ENCODE measurements at regions not wholly inside any gene's neighbourhood (a gene's known extent, or its start where the extent isn't known, plus 50 kb on each side); places are given as distances from the start of the nearest gene placed in this dataset.

DNA sequence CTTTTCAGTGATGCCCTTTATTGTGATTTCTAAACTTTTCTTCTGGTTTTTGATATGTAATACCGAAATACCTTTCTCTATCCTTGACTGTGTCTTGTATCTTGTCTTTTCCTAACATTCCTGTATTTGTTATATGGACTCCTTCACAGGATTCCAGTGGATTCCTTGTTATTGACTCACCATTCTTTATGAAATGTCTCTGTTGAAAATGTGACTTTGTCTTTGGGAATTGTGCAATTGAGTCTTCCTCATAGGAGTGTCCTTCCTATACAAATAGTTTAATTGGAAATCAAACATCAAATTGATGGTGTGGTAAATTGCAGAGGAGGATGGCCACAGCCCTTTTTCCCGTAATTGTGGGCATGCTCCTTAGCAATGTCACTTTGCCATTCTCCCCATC is 296.6 kb upstream of the KITLG start:
- no peak for TF ChIP-seq POLR2A (IDR thresholded peaks at IDR 0.05)
- TF ChIP-seq CTCF (IDR thresholded peaks at IDR 0.05) = no peak
- TF ChIP-seq EP300 (IDR thresholded peaks at IDR 0.05) = no peak
- no peak for TF ChIP-seq POLR2AphosphoS5 (IDR thresholded peaks at IDR 0.05)
